Mesendoderm (in vitro differentiated cells): ENCODE measurements at regions not wholly inside any gene's neighbourhood (a gene's known extent, or its start where the extent isn't known, plus 50 kb on each side); places are given as distances from the start of the nearest gene placed in this dataset.

Source experiments
- DNase-seq: peaks from one replicate; pipeline ENCODE4 v3.0.0; 2013
- H2AK5ac ChIP-seq: 2 replicates; pipeline ENCODE4 v1.6.1; 2013; ENCODE audit warnings: low read length, inconsistent platforms
- H2BK120ac ChIP-seq: 2 replicates; pipeline ENCODE4 v1.6.1; 2013; ENCODE audit warnings: low read depth, mild to moderate bottlenecking, low read length, moderate library complexity, mixed read lengths
- H2BK15ac ChIP-seq: replicated peaks from 2 replicates; pipeline ENCODE4 v1.6.1; 2013; ENCODE audit warnings: low read depth, mild to moderate bottlenecking, moderate library complexity
- H2BK5ac ChIP-seq: 2 replicates; pipeline ENCODE4 v1.6.1; 2013; ENCODE audit warnings: low read length, inconsistent platforms
- H3K18ac ChIP-seq: 2 replicates; pipeline ENCODE4 v1.6.1; 2013; ENCODE audit warnings: mild to moderate bottlenecking, low read length, mixed read lengths
- H3K23ac ChIP-seq: one replicate; pipeline ENCODE4 v1.6.1; 2013; ENCODE audit warnings: low read length
- H3K27ac ChIP-seq: 2 replicates; pipeline ENCODE4 v1.5.1; 2013; ENCODE audit warnings: low read depth, mild to moderate bottlenecking, inconsistent platforms, low read length, moderate library complexity
- H3K27me3 ChIP-seq: 2 replicates; pipeline ENCODE4 v1.6.1; 2013; ENCODE audit warnings: low read length, control low read depth, mild to moderate bottlenecking, inconsistent platforms; ENCODE audit not compliant: insufficient read depth, poor library complexity
- H3K36me3 ChIP-seq: 2 replicates; pipeline ENCODE4 v1.6.1; 2013; ENCODE audit warnings: low read length, inconsistent platforms; ENCODE audit not compliant: control insufficient read depth, insufficient read depth
- H3K4ac ChIP-seq: one replicate; pipeline ENCODE4 v1.6.1; 2013; ENCODE audit warnings: low read depth, mild to moderate bottlenecking, low read length, moderate library complexity
- H3K4me1 ChIP-seq: 2 replicates; pipeline ENCODE4 v1.6.1; 2013; ENCODE audit warnings: low read depth, low read length, inconsistent platforms; ENCODE audit not compliant: control insufficient read depth
- H3K4me2 ChIP-seq: 2 replicates; pipeline ENCODE4 v1.6.1; 2013; ENCODE audit warnings: low read length
- H3K4me3 ChIP-seq: 2 replicates; pipeline ENCODE4 v1.5.1; 2013; ENCODE audit warnings: mild to moderate bottlenecking, low read length
- H3K56ac ChIP-seq: one replicate; pipeline ENCODE4 v1.6.1; 2013; ENCODE audit warnings: low read length
- H3K79me1 ChIP-seq: 2 replicates; pipeline ENCODE4 v1.6.1; 2013; ENCODE audit warnings: low read length, inconsistent platforms
- H3K79me2 ChIP-seq: 2 replicates; pipeline ENCODE4 v1.6.1; 2013; ENCODE audit warnings: mild to moderate bottlenecking, low read length; ENCODE audit not compliant: control insufficient read depth, insufficient read depth
- H3K9ac ChIP-seq: 2 replicates; pipeline ENCODE4 v1.6.1; 2013; ENCODE audit warnings: low read length, inconsistent platforms
- H4K5ac ChIP-seq: one replicate; pipeline ENCODE4 v1.6.1; 2013; ENCODE audit warnings: low read length
- H4K8ac ChIP-seq: one replicate; pipeline ENCODE4 v1.6.1; 2013; ENCODE audit warnings: low read depth, mild to moderate bottlenecking, control low read depth, low read length, moderate library complexity
- WGBS: extraction: QIAGEN DNeasy Blood & Tissue Kit; methylation state at CpG from one replicate; pipeline ENCODE4 v1.1.7; 2013; ENCODE audit warnings: low lambda C conversion rate, missing lambda C conversion rate; ENCODE audit not compliant: insufficient coverage; ENCODE audit errors: extremely low coverage; 5-methylcytosine and 5-hydroxymethylcytosine counted together

DNA sequence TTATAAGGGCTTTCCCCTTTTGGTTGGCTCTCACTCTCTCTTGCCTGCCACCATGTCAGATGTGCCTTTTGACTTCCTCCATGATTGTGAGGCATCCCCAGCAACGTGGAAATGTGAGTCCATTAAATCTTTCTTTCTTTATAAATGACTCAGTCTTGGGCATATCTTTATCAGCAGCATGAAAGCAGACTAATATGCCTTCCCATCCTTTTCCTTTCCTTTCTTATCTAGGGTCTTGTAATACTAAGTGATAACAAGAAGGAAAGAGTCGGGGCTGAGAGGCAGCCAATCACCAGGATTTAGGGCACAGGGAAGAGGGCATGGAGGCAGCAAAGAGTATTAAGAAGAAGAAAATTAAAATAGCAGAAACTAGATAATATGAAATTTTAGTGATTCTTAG, 62.0 kb upstream of the JCAD start:
- H3K4me3 ChIP-seq = no peak overlapping the region
- no CpG with 5 or more reads among the region's 2 CpGs for WGBS
- no peak overlapping the region for H2BK15ac ChIP-seq
- H2BK5ac ChIP-seq = no peak overlapping the region
- H3K56ac ChIP-seq = no peak overlapping the region
- no peak overlapping the region for H3K27ac ChIP-seq
- no peak overlapping the region for H4K5ac ChIP-seq
- no peak overlapping the region for H3K9ac ChIP-seq
- H3K79me1 ChIP-seq = no peaks in the 10 kb centered on the region
- H3K4me2 ChIP-seq = no peak overlapping the region
- H2BK120ac ChIP-seq = no peak overlapping the region
- no peaks in the 10 kb centered on the region for H3K36me3 ChIP-seq
- H3K79me2 ChIP-seq = no peaks in the 10 kb centered on the region
- no peak overlapping the region for H3K18ac ChIP-seq
- H3K4me1 ChIP-seq = no peaks in the 10 kb centered on the region
- H3K27me3 ChIP-seq = no peaks in the 10 kb centered on the region
- H2AK5ac ChIP-seq = no peak overlapping the region
- H3K23ac ChIP-seq = no peak overlapping the region
- H3K4ac ChIP-seq = no peak overlapping the region
- no peak overlapping the region for H4K8ac ChIP-seq
- DNase-seq = no peak

GRCh38 chr10:30118590-30118989, 59.2 kb upstream of the JCAD start:
- H2BK120ac ChIP-seq = no peak overlapping the region
- H3K56ac ChIP-seq = no peak overlapping the region
- no peaks in the 10 kb centered on the region for H3K4me1 ChIP-seq
- no peaks in the 10 kb centered on the region for H3K79me1 ChIP-seq
- DNase-seq = no peak
- no peak overlapping the region for H3K4me2 ChIP-seq
- no peak overlapping the region for H2BK5ac ChIP-seq
- H3K4ac ChIP-seq = no peak overlapping the region
- no peak overlapping the region for H3K9ac ChIP-seq
- no peaks in the 10 kb centered on the region for H3K36me3 ChIP-seq
- H2BK15ac ChIP-seq = no peak overlapping the region
- no peaks in the 10 kb centered on the region for H3K27me3 ChIP-seq
- H3K18ac ChIP-seq = no peak overlapping the region
- H4K8ac ChIP-seq = no peak overlapping the region
- WGBS = no CpG with 5 or more reads among the region's 3 CpGs
- H3K4me3 ChIP-seq = no peak overlapping the region
- H3K23ac ChIP-seq = no peak overlapping the region
- H3K27ac ChIP-seq = no peak overlapping the region
- H2AK5ac ChIP-seq = no peak overlapping the region
- H3K79me2 ChIP-seq = no peaks in the 10 kb centered on the region
- no peak overlapping the region for H4K5ac ChIP-seq

DNA sequence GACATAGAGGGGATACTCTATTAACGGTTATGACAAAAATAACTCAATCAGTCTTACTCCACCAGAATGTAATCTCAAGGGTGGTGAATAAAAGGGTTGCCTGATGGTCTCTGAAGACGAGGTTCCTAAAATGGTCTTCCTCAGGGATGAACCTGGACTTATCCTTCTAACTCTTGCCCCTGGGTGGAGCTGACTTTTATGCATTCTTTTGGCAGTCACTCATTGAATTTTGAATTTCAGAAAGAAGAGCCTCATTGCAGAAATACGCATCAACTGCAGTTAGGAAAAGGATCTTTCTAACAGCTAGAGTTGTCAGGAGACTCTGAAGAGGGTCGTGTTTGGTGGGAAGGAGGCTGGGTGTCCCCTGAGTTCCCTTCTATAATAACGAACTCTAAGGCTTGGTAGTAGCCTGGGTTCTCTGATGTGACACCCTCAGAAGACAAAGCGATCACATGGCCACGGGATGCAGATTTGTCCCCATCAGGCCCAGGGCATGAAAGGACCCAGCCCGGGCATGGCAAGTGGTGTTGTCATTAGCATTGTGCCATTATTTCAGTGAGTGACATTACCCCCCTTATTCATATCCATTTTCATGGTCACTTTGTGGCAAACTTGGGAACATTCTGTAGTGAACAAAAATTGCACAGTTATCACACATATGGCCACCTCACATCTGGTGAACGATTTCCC, 58.6 kb upstream of the JCAD start:
- no peak for DNase-seq
- no peak overlapping the region for H3K27ac ChIP-seq
- no peaks in the 10 kb centered on the region for H3K27me3 ChIP-seq
- H3K18ac ChIP-seq = no peak overlapping the region
- no peak overlapping the region for H3K4me2 ChIP-seq
- H3K56ac ChIP-seq = no peak overlapping the region
- H3K4me3 ChIP-seq = no peak overlapping the region
- H3K23ac ChIP-seq = no peak overlapping the region
- no peak overlapping the region for H2BK15ac ChIP-seq
- WGBS = no CpG with 5 or more reads among the region's 9 CpGs
- no peaks in the 10 kb centered on the region for H3K4me1 ChIP-seq
- H3K79me1 ChIP-seq = no peaks in the 10 kb centered on the region
- H3K9ac ChIP-seq = no peak overlapping the region
- no peak overlapping the region for H3K4ac ChIP-seq
- H2BK5ac ChIP-seq = no peak overlapping the region
- H2AK5ac ChIP-seq = no peak overlapping the region
- H4K5ac ChIP-seq = no peak overlapping the region
- no peaks in the 10 kb centered on the region for H3K36me3 ChIP-seq
- no peak overlapping the region for H2BK120ac ChIP-seq
- no peak overlapping the region for H4K8ac ChIP-seq
- no peaks in the 10 kb centered on the region for H3K79me2 ChIP-seq

- no peaks in the 10 kb centered on the region for H3K79me1 ChIP-seq
- H3K4me1 ChIP-seq = no peaks in the 10 kb centered on the region
- no peak overlapping the region for H3K4ac ChIP-seq
- H4K8ac ChIP-seq = no peak overlapping the region
- H3K9ac ChIP-seq = no peak overlapping the region
- no peak overlapping the region for H2AK5ac ChIP-seq
- no peaks in the 10 kb centered on the region for H3K27me3 ChIP-seq
- no peaks in the 10 kb centered on the region for H3K79me2 ChIP-seq
- no peak overlapping the region for H2BK5ac ChIP-seq
- DNase-seq = no peak
- H2BK120ac ChIP-seq = no peak overlapping the region
- no peak overlapping the region for H3K4me3 ChIP-seq
- H2BK15ac ChIP-seq = no peak overlapping the region
- H3K36me3 ChIP-seq = no peaks in the 10 kb centered on the region
- no peak overlapping the region for H3K27ac ChIP-seq
- H3K23ac ChIP-seq = no peak overlapping the region
- no CpG with 5 or more reads among the region's 7 CpGs for WGBS
- no peak overlapping the region for H3K56ac ChIP-seq
- H3K4me2 ChIP-seq = no peak overlapping the region
- H4K5ac ChIP-seq = no peak overlapping the region
- H3K18ac ChIP-seq = no peak overlapping the region
Measured at GRCh38 chr10:30116041-30116491, 56.7 kb upstream of the JCAD start.

DNA sequence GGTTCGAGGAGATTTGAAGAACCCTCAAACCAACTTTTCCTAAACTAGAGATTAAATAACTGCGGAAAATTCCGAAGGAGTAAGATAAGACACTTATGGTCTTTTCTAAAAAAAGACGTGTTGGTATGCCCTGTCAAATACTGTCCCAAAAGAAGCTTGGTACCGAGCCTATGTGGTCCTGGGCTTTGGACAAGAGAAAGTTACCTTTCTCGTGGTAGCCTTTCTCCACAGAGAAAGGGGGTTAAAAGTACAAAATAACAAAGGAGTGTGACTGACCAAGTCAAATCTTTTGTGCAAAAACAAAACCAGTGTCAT, 56.2 kb upstream of the JCAD start:
- no peak overlapping the region for H3K9ac ChIP-seq
- no peak overlapping the region for H3K56ac ChIP-seq
- H3K4me1 ChIP-seq = no peaks in the 10 kb centered on the region
- H3K4me3 ChIP-seq = no peak overlapping the region
- H2AK5ac ChIP-seq = no peak overlapping the region
- no peak overlapping the region for H4K5ac ChIP-seq
- no peak overlapping the region for H3K27ac ChIP-seq
- no peak for DNase-seq
- H2BK5ac ChIP-seq = no peak overlapping the region
- H3K79me1 ChIP-seq = no peaks in the 10 kb centered on the region
- H3K4me2 ChIP-seq = no peak overlapping the region
- no peak overlapping the region for H3K18ac ChIP-seq
- H3K23ac ChIP-seq = no peak overlapping the region
- H3K36me3 ChIP-seq = no peaks in the 10 kb centered on the region
- no peaks in the 10 kb centered on the region for H3K27me3 ChIP-seq
- WGBS = no CpG with 5 or more reads among the region's 6 CpGs
- H3K4ac ChIP-seq = no peak overlapping the region
- H2BK15ac ChIP-seq = no peak overlapping the region
- H3K79me2 ChIP-seq = no peaks in the 10 kb centered on the region
- no peak overlapping the region for H2BK120ac ChIP-seq
- H4K8ac ChIP-seq = no peak overlapping the region
